ENCODE measurements at regions not wholly inside any gene's neighbourhood (a gene's known extent, or its start where the extent isn't known, plus 50 kb on each side); places are given as distances from the start of the nearest gene placed in this dataset.
"Not testable (repeated sequence)": the region's sequence is repeated elsewhere in the genome, so short reads cannot be mapped to it uniquely, and the experiment has no call there.

GRCh38 chr5:158202801-158203200 is 343.9 kb upstream of the CLINT1 start:
- Histone ChIP-seq H3K36me3 (no peaks in the 10 kb centered on the region), H3K4me1 (no peaks in the 10 kb centered on the region), H3K27ac (no peak overlapping the region), H3K27me3 (no peaks in the 10 kb centered on the region), H3K9me3 (no peaks in the 10 kb centered on the region), H3K4me3 (no peak overlapping the region)
- TF ChIP-seq CTCF (IDR thresholded peaks at IDR 0.05) = no peak
- no peak for DNase-seq (ENCODE audit: low spot score)

GRCh38 chr5:158200619-158201018 is 341.7 kb upstream of the CLINT1 start:
- no peak for DNase-seq (ENCODE audit: low spot score)
- no peak overlapping the region for H3K27ac ChIP-seq
- no peak for TF ChIP-seq CTCF (IDR thresholded peaks at IDR 0.05)

GRCh38 chr5:158198636-158199035 is 339.7 kb upstream of the CLINT1 start:
- TF ChIP-seq CTCF (IDR thresholded peaks at IDR 0.05) = no peak
- no peaks in the 10 kb centered on the region for H3K4me1 ChIP-seq
- no peak overlapping the region for H3K4me3 ChIP-seq
- no peak for DNase-seq (ENCODE audit: low spot score)
- H3K36me3 ChIP-seq = no peaks in the 10 kb centered on the region
- H3K27me3 ChIP-seq = no peaks in the 10 kb centered on the region
- no peaks in the 10 kb centered on the region for H3K9me3 ChIP-seq
- no peak overlapping the region for H3K27ac ChIP-seq

More at GRCh38 chr5:158200619-158201018, 341.7 kb upstream of the CLINT1 start:
- Histone ChIP-seq H3K4me3 (no peak overlapping the region), H3K27me3 (no peaks in the 10 kb centered on the region), H3K9me3 (no peaks in the 10 kb centered on the region), H3K36me3 (no peaks in the 10 kb centered on the region), H3K4me1 (no peaks in the 10 kb centered on the region)

- Histone ChIP-seq H3K9me3 (peaks cover 0 to 2% of the 10 kb centered on the region in 2 donors), H3K4me3 (no peak overlapping the region), H3K36me3 (no peaks in the 10 kb centered on the region), H3K27ac (no peak overlapping the region), H3K27me3 (no peaks in the 10 kb centered on the region), H3K4me1 (no peaks in the 10 kb centered on the region)
- DNase-seq (ENCODE audit: low spot score) = no peak
- no peak for TF ChIP-seq CTCF (IDR thresholded peaks at IDR 0.05)
Measured at GRCh38 chr5:158195416-158196210, 336.7 kb upstream of the CLINT1 start.

GRCh38 chr5:158194561-158194976 is 335.6 kb upstream of the CLINT1 start:
- Histone ChIP-seq H3K4me1 (no peaks in the 10 kb centered on the region), H3K36me3 (no peaks in the 10 kb centered on the region), H3K4me3 (no peak overlapping the region), H3K27ac (no peak overlapping the region), H3K9me3 (peaks cover 0 to 2% of the 10 kb centered on the region in 2 donors), H3K27me3 (no peaks in the 10 kb centered on the region)
- TF ChIP-seq CTCF (IDR thresholded peaks at IDR 0.05) = no peak
- no peak for DNase-seq (ENCODE audit: low spot score)

GRCh38 chr5:158193395-158193794 is 334.4 kb upstream of the CLINT1 start:
- not testable (repeated sequence) for H3K4me3 ChIP-seq; DNase-seq (ENCODE audit: low spot score); H3K4me1 ChIP-seq; H3K27me3 ChIP-seq; H3K27ac ChIP-seq; H3K36me3 ChIP-seq; H3K9me3 ChIP-seq
